OCI-LY1 (cell line): ENCODE measurements at regions not wholly inside any gene's neighbourhood (a gene's known extent, or its start where the extent isn't known, plus 50 kb on each side); places are given as distances from the start of the nearest gene placed in this dataset.

Experiments
- H2AFZ ChIP-seq: fragments of 200-600 bp; sonication (generic), shearing (Covaris generic); 2 replicates; pipeline ENCODE4 v1.6.0; 2014; ENCODE audit warnings: antibody characterized with exemption, mild to moderate bottlenecking, low read length
- H3F3A ChIP-seq: fragments of 200-600 bp; sonication (generic), shearing (Covaris generic); 2 replicates; pipeline ENCODE4 v1.6.0; 2014; ENCODE audit warnings: mild to moderate bottlenecking, antibody characterized with exemption, low read length, moderate library complexity; ENCODE audit not compliant: insufficient read depth
- H3K27ac ChIP-seq: fragments of 200-600 bp; sonication (generic); 2 replicates; pipeline ENCODE4 v1.5.1; 2014; ENCODE audit warnings: low read length, mixed run types, mild to moderate bottlenecking, low read depth; ENCODE audit not compliant: poor library complexity, severe bottlenecking
- H3K27me3 ChIP-seq: fragments of 200-600 bp; sonication (generic); 2 replicates; pipeline ENCODE4 v1.6.0; 2014; ENCODE audit warnings: antibody characterized with exemption, mild to moderate bottlenecking, low read length, moderate library complexity; ENCODE audit not compliant: insufficient read depth
- H3K36me3 ChIP-seq: fragments of 200-600 bp; sonication (generic); 2 replicates; pipeline ENCODE4 v1.6.1; 2014; ENCODE audit warnings: mild to moderate bottlenecking, antibody characterized with exemption, low read length, moderate library complexity, mixed read lengths; ENCODE audit not compliant: insufficient read depth
- H3K4me1 ChIP-seq: fragments of 200-600 bp; sonication (generic); 2 replicates; pipeline ENCODE4 v1.5.1; 2014; ENCODE audit warnings: mild to moderate bottlenecking, low read length, moderate library complexity; ENCODE audit not compliant: insufficient read depth, severe bottlenecking
- H3K4me2 ChIP-seq: fragments of 200-600 bp; sonication (generic), shearing (Covaris generic); 2 replicates; pipeline ENCODE4 v1.6.1; 2014; ENCODE audit warnings: low read length
- H3K4me3 ChIP-seq: fragments of 200-600 bp; sonication (generic); 2 replicates; pipeline ENCODE4 v1.5.1; 2014; ENCODE audit warnings: low read length, low read depth, mild to moderate bottlenecking, mixed read lengths; ENCODE audit not compliant: poor library complexity, severe bottlenecking
- H3K79me2 ChIP-seq: fragments of 200-600 bp; shearing (Covaris generic); 2 replicates; pipeline ENCODE4 v1.6.1; 2016; ENCODE audit warnings: mixed run types, low read length, mixed read lengths; ENCODE audit not compliant: insufficient read depth
- H3K9ac ChIP-seq: fragments of 200-600 bp; sonication (generic), shearing (Covaris generic); 2 replicates; pipeline ENCODE4 v1.6.1; 2014; ENCODE audit warnings: mild to moderate bottlenecking, low read length, mixed read lengths
- H3K9me2 ChIP-seq: fragments of 200-600 bp; sonication (generic), shearing (Covaris generic); 2 replicates; pipeline ENCODE4 v1.6.1; 2014; ENCODE audit warnings: low read depth, mild to moderate bottlenecking, low read length, mixed read lengths
- H3K9me3 ChIP-seq: fragments of 200-600 bp; shearing (Covaris generic); 2 replicates; pipeline ENCODE4 v1.6.1; 2014; ENCODE audit warnings: low read length, mixed read lengths
- H4K20me1 ChIP-seq: fragments of 200-600 bp; sonication (generic), shearing (Covaris generic); 2 replicates; pipeline ENCODE4 v1.6.0; 2016; ENCODE audit warnings: mild to moderate bottlenecking, low read length; ENCODE audit not compliant: insufficient read depth
- CTCF ChIP-seq: fragments of 200-600 bp; sonication (generic), shearing (Covaris generic); IDR thresholded peaks from 2 replicates; pipeline ENCODE4 v1.5.1; 2017; ENCODE audit warnings: mild to moderate bottlenecking, antibody characterized with exemption, low read length, moderate library complexity, mixed read lengths
- EZH2 ChIP-seq: fragments of 200-600 bp; sonication (generic), shearing (Covaris generic); IDR thresholded peaks from 2 replicates; pipeline ENCODE4 v1.8.0; 2017; ENCODE audit warnings: borderline replicate concordance, mixed run types, mild to moderate bottlenecking, antibody characterized with exemption, low read length, moderate library complexity, mixed read lengths

DNA sequence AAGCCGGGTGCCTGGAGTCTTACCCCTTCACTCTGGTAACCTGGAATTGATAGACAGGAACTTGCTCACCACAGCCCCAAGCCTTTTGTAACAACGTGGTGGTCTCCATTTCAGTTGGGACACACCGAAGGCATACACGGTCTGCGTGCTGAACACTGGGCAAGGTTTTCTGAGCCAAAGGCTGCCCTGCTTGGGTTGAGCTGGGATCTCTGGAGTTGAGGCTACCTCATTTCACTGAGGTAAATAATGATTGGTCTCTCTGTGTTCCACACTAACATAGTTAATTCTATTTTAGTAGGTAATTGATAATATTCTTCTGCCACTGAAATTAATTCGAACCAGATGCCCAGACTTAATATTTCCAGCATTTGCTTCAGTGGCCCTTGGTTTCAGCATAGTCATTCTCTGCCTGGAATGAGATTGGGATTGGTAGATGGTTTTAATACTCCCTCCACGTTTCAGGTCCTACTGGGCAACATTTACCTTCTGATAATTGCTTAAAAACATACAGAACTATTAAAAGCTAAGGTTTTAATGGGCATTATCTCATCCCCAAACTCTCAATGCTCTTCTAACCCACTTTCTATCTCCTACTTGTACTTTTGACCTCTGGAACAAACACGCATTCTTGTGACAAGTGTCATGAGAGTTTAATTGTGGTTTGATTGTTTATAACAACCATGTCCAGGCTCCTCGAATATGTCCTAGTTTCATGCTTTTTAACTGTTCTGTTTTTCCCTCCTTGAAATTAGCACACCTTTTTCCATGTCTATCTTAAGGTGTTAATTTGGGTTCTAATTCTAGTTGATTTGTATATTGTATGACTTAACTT lies 202.3 kb upstream of the KLF6 start:
- Histone ChIP-seq H3K4me3 (no peak overlapping the region), H2AFZ (no peak overlapping the region), H3K79me2 (no peaks in the 10 kb centered on the region), H3K27ac (no peak overlapping the region), H4K20me1 (no peaks in the 10 kb centered on the region), H3K9me2 (no peaks in the 10 kb centered on the region), H3F3A (no peaks in the 10 kb centered on the region), H3K4me2 (no peak overlapping the region), H3K27me3 (no peaks in the 10 kb centered on the region; the same call in 1 of the 2 replicates), H3K9me3 (no peaks in the 10 kb centered on the region), H3K36me3 (no peaks in the 10 kb centered on the region), H3K4me1 (no peaks in the 10 kb centered on the region), H3K9ac (no peak overlapping the region)
- TF ChIP-seq EZH2 (no peak), CTCF (no peak)

DNA sequence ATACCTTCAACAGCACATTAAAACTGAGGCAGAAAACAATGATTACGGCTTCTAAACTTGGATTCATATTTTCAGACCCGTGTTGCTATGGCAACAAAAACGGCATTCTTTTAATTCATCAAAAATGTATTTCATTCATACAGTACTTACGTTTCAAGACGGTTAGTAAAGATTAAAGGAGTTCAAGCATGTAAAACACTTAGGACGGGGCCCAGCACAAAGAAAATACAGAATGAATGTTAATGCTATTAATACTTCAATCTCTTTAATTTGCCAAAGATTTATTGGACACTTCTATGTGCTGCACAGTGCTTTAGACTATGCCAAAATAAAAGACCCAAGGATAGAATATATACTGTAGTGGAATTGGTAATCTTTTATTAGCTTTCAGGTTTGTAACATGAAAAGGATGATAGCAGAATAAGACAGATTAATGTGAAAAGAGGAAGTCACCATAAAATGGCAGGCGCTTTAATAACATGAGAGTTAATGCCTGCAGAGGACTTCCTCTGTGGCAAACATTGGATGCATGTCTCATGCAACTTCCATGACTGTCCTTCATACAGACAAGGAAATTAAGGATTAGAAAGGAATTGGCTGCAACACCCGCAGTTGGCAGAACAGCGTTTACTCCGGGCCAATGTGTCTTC lies 201.6 kb upstream of the KLF6 start:
- Histone ChIP-seq H3K36me3 (no peaks in the 10 kb centered on the region), H3K27me3 (no peaks in the 10 kb centered on the region; the same call in 1 of the 2 replicates), H3K4me3 (no peak overlapping the region), H2AFZ (no peak overlapping the region), H3F3A (no peaks in the 10 kb centered on the region), H3K79me2 (no peaks in the 10 kb centered on the region), H3K9ac (no peak overlapping the region), H3K9me2 (no peaks in the 10 kb centered on the region), H3K4me1 (no peaks in the 10 kb centered on the region), H3K4me2 (no peak overlapping the region), H3K27ac (no peak overlapping the region), H3K9me3 (no peaks in the 10 kb centered on the region), H4K20me1 (no peaks in the 10 kb centered on the region)
- TF ChIP-seq CTCF (no peak), EZH2 (no peak)

DNA sequence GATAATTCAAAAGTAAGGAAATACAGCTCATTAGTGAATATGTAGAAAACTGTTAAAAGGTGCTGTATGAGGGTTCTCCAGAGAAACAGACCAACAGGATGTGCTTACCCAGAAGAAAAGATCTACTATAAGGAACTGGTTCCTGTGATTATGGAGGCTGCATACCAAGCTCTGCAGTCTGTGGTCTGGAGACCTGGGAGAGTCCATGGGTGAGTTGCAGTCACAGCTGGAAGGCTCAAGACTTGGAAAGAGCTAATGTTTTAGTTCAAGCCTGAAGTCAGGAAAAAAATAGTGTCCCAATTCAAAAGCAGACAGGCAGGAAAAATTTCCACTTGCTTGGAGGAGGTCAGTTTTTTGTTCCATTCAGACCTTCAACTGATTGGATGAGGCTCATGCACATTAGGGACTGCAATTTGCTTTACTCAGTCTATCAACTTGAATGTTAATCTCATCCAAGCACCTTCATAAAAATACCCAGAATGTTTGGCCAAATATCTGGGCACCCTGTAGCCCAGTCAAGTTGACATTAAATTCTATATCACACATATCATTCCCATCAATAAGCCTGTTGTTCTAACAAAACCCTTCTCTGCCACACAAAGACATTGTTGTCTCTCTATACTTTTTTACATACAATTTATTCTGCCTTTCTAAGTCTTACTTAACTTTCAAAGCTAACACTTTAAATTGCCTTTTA lies 197.9 kb upstream of the KLF6 start:
- H2AFZ ChIP-seq = no peak overlapping the region
- no peak overlapping the region for H3K9ac ChIP-seq
- H4K20me1 ChIP-seq = no peaks in the 10 kb centered on the region
- no peaks in the 10 kb centered on the region for H3K4me1 ChIP-seq
- H3K4me3 ChIP-seq = no peak overlapping the region
- no peaks in the 10 kb centered on the region for H3K79me2 ChIP-seq
- TF ChIP-seq EZH2 (no peak), CTCF (no peak)
- H3K36me3 ChIP-seq = no peaks in the 10 kb centered on the region
- no peaks in the 10 kb centered on the region for H3K27me3 ChIP-seq
- H3K9me2 ChIP-seq = no peaks in the 10 kb centered on the region
- H3K27ac ChIP-seq = no peak overlapping the region
- H3K4me2 ChIP-seq = no peak overlapping the region
- H3K9me3 ChIP-seq = no peaks in the 10 kb centered on the region
- H3F3A ChIP-seq = no peaks in the 10 kb centered on the region
